ENCODE measurements at regions not wholly inside any gene's neighbourhood (a gene's known extent, or its start where the extent isn't known, plus 50 kb on each side); places are given as distances from the start of the nearest gene placed in this dataset.

DNA sequence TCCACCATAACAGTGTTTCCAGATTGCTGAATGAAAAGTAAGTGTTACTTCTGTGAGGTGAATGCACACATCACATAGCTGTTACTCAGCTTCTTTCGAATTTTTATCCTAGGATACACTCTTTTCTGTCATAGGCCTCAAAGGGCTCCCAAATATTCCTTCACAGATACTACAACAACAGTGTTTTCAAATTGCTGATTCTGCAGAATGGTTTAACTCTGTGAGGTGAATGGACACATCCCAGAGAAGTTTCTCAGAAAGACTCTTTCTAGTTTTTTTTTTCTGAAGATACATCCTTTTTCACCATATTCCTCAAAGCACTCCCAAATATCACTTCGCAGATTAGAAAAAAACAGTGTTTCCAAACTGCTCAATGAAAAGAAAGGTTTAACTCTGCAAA, 221.1 kb downstream of the OR4A5 start:
- TF ChIP-seq FOXM1 (IDR thresholded peaks at IDR 0.05; ENCODE audit: low read depth), result no peak
- TF ChIP-seq, protein P1, sequence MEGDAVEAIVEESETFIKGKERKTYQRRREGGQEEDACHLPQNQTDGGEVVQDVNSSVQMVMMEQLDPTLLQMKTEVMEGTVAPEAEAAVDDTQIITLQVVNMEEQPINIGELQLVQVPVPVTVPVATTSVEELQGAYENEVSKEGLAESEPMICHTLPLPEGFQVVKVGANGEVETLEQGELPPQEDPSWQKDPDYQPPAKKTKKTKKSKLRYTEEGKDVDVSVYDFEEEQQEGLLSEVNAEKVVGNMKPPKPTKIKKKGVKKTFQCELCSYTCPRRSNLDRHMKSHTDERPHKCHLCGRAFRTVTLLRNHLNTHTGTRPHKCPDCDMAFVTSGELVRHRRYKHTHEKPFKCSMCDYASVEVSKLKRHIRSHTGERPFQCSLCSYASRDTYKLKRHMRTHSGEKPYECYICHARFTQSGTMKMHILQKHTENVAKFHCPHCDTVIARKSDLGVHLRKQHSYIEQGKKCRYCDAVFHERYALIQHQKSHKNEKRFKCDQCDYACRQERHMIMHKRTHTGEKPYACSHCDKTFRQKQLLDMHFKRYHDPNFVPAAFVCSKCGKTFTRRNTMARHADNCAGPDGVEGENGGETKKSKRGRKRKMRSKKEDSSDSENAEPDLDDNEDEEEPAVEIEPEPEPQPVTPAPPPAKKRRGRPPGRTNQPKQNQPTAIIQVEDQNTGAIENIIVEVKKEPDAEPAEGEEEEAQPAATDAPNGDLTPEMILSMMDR (IDR thresholded peaks at IDR 0.05), result no peak
- TF ChIP-seq EP300 (IDR thresholded peaks at IDR 0.05; ENCODE audit: borderline replicate concordance in 1 of 2, low read depth in 1 of 2, low read length in 1 of 2), result no peak
- TF ChIP-seq RXRA (IDR thresholded peaks at IDR 0.05; ENCODE audit: borderline replicate concordance, low read depth), result no peak
- TF ChIP-seq NRF1 (IDR thresholded peaks at IDR 0.05; ENCODE audit: low read depth, low read length), result no peak
